HEK293T (cell line): ENCODE measurements at regions not wholly inside any gene's neighbourhood (a gene's known extent, or its start where the extent isn't known, plus 50 kb on each side); places are given as distances from the start of the nearest gene placed in this dataset.

ENCODE experiments used
- CTCF ChIA-PET: fragments of 350-600 bp; formaldehyde crosslinking; extraction: SDS; loops from one replicate; lab custom pipeline; 2021; ENCODE audit warnings: antibody characterized with exemption, inconsistent platforms; lab: Yijun Ruan, JAX
- POLR2A ChIA-PET: fragments of 350-600 bp; formaldehyde crosslinking; extraction: SDS; loops from one replicate; lab custom pipeline; 2020; ENCODE audit warnings: antibody characterized with exemption, inconsistent platforms; lab: Yijun Ruan, JAX
- DNase-seq: peaks from one replicate; pipeline ENCODE4 v3.0.0; 2012; ENCODE audit warnings: mixed read lengths; ENCODE audit errors: extremely low spot score
- ARNT ChIP-seq: fragments of 450-650 bp; IDR thresholded peaks from 2 replicates; pipeline ENCODE4 v1.6.1; 2017; ENCODE audit warnings: mild to moderate bottlenecking
- BHLHE40 ChIP-seq: fragments of 450-650 bp; IDR thresholded peaks from 2 replicates; pipeline ENCODE4 v1.6.1; 2016; ENCODE audit warnings: mild to moderate bottlenecking, moderate library complexity, borderline replicate concordance
- CTBP1 ChIP-seq: fragments of 450-650 bp; IDR thresholded peaks from 2 replicates; pipeline ENCODE4 v1.6.1; 2016; ENCODE audit warnings: borderline replicate concordance
- ELF4 ChIP-seq: fragments of 450-650 bp; IDR thresholded peaks from 2 replicates; pipeline ENCODE4 v1.6.1; 2017; ENCODE audit warnings: antibody characterized with exemption
- FOXA1 ChIP-seq: fragments of 450-650 bp; IDR thresholded peaks from 2 replicates; pipeline ENCODE4 v1.6.1; 2016; ENCODE audit warnings: mild to moderate bottlenecking
- FOXK2 ChIP-seq: fragments of 450-650 bp; IDR thresholded peaks from 2 replicates; pipeline ENCODE4 v1.6.1; 2016; ENCODE audit warnings: mild to moderate bottlenecking
- FOXM1 ChIP-seq: fragments of 450-650 bp; IDR thresholded peaks from 2 replicates; pipeline ENCODE4 v1.6.1; 2017; ENCODE audit warnings: mild to moderate bottlenecking, borderline replicate concordance
- HDGF ChIP-seq: fragments of 450-650 bp; IDR thresholded peaks from 2 replicates; pipeline ENCODE4 v1.6.1; 2017; ENCODE audit warnings: antibody characterized with exemption, borderline replicate concordance
- L3MBTL2 ChIP-seq: fragments of 450-650 bp; conservative IDR thresholded peaks from 2 replicates; pipeline ENCODE4 v1.6.1; 2016; ENCODE audit warnings: mild to moderate bottlenecking
- LEF1 ChIP-seq: fragments of 450-650 bp; IDR thresholded peaks from 2 replicates; pipeline ENCODE4 v1.6.1; 2017; ENCODE audit warnings: mild to moderate bottlenecking, borderline replicate concordance
- NFRKB ChIP-seq: fragments of 450-650 bp; IDR thresholded peaks from 2 replicates; pipeline ENCODE4 v1.6.1; 2016; ENCODE audit warnings: mild to moderate bottlenecking, moderate library complexity
- SP1 ChIP-seq: fragments of 450-650 bp; IDR thresholded peaks from 2 replicates; pipeline ENCODE4 v1.6.1; 2017
- SUZ12 ChIP-seq: fragments of 450-650 bp; IDR thresholded peaks from 2 replicates; pipeline ENCODE4 v1.6.1; 2016; ENCODE audit warnings: mild to moderate bottlenecking
- TARDBP ChIP-seq: fragments of 450-650 bp; IDR thresholded peaks from 2 replicates; pipeline ENCODE4 v1.6.1; 2016
- ZNF384 ChIP-seq: fragments of 450-650 bp; IDR thresholded peaks from 2 replicates; pipeline ENCODE4 v1.6.1; 2016
- TF ChIP-seq, protein P1 (sequence below): fragments of 450-650 bp; IDR thresholded peaks from 2 replicates; pipeline ENCODE4 v1.6.1; 2016

DNA sequence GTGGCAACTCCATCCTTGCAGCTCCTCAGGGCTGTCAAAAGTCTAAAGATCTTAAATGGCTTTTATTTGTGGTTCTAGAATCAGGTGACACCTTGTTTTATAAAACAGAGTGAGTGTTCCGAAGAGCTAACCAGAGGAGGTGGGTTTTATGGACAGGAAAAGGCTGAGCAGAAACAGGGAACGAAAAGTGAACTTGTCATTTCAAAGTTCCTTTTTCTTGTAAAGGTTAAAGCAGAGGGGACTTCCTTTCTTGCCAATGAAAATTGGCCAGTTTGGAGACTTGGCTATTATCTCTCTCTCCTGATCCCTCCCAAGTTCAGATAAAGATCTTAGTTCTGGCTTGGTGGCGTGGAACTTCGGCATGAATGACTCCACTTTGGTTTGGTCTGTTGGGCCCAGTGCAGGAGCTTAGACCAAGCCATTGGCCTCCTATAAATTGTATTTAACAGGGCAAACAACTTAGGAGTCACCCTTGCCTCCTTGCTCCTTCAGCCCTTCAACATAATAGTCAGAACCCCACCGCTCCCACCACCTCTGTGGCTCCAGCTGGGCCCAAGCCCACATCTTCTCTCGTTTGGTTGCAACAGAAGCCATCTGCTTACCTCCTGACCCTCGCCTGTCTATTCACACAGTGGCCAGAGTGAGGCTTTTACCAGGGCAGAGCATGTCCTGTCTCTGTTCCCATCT is 102.4 kb upstream of the THY1 start:
- ChIA-PET POLR2A (no interaction called here), CTCF (interaction anchor here (1.2 kb wide), 1 partner anchor 8 kb away, joined by 3 read pairs; no protein-coding TSS in a partner anchor)
- no peak for DNase-seq
- TF ChIP-seq SUZ12 (no peak), TARDBP (no peak), ELF4 (no peak), FOXA1 (no peak), CTBP1 (no peak), BHLHE40 (no peak), ARNT (no peak), ZNF384 (no peak), L3MBTL2 (no peak), SP1 (no peak), FOXM1 (no peak), HDGF (no peak), FOXK2 (no peak), NFRKB (no peak), LEF1 (no peak)
- TF ChIP-seq, protein P1, sequence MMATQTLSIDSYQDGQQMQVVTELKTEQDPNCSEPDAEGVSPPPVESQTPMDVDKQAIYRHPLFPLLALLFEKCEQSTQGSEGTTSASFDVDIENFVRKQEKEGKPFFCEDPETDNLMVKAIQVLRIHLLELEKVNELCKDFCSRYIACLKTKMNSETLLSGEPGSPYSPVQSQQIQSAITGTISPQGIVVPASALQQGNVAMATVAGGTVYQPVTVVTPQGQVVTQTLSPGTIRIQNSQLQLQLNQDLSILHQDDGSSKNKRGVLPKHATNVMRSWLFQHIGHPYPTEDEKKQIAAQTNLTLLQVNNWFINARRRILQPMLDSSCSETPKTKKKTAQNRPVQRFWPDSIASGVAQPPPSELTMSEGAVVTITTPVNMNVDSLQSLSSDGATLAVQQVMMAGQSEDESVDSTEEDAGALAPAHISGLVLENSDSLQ = no peak

DNA sequence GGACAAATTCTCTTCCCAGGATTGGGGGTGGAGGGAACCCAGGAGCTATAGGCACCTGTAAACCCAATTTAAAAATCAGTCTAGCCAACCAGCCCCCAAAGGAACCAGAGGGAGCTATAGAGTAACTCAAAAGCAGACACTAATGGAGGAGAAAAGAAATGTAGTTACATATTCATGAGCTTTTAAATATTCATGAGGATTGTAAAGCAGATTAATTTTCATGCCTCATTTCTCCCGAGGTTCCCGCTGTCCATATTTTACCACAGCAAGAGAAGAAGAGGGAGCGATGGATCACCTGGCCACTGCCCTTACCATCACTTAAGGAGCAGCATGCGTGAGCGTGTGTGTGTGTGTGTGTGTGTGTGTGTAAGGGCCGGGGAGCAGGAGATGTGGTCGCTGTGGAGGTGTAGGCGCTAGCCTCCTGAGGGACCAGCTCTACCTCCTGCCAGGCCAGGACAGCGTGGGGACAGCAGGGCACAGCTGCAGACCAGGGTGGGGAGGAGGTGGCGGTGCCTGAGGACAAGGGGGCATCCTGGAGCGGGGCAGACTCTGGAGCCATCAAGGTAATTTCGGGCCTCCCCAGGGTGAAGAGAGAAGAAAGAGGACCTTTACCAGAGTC is 100.7 kb upstream of the THY1 start:
- ChIA-PET CTCF (interaction anchor here (1.7 kb wide), 1 partner anchor 11 kb away, joined by 5 read pairs; no protein-coding TSS in a partner anchor), POLR2A (no interaction called here)
- TF ChIP-seq L3MBTL2 (no peak), LEF1 (no peak), ELF4 (no peak), SUZ12 (no peak), HDGF (no peak), CTBP1 (no peak), FOXK2 (no peak)
- DNase-seq = no peak

DNA sequence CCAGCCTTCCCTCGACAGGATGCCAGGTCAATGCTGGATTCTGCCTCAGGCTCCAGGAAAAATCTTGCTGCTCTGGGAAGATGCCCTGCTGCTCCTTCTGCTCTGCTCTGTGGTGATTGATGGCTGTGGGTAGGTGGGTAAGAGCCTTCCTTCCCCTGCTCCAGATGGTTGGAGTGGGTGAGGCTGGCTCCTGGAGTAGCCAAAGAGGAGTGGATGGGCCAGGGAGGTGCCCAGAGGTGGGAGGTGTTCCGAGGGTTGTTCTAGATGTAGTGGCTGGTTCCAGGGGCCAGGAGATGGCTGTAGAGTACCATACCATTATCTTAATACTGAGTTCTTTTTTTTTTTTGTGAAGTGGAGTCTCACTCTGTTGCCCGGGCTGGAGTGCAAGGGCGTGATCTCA is 99.6 kb upstream of the THY1 start:
- TF ChIP-seq SUZ12 (no peak), L3MBTL2 (no peak), BHLHE40 (no peak), HDGF (no peak), FOXM1 (no peak), SP1 (no peak), TARDBP (no peak), ZNF384 (no peak), FOXA1 (no peak), LEF1 (no peak)
- TF ChIP-seq, protein P1 = no peak
- ChIA-PET CTCF (interaction anchor here (1.7 kb wide), 1 partner anchor 12 kb away, joined by 5 read pairs; no protein-coding TSS in a partner anchor), POLR2A (no interaction called here)
- DNase-seq = no peak

DNA sequence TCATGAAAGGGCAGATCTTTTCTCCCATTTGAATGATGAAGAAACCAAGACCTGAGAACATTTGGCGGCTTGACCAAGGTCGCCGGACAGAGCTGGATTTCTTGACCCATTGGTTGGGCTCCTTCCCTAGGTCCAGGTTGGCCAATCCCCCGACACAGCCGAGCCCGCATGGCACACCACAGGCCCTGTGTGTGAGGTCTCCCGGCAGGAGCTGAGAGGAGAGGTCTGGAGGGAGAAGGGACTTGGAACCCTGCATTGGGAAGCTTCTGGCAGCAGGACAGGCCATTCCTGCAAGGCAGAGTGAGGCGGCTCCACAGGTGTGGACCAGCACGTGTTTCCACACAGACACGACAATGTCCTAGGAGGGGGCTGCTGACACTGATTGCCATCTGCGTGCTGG is 98.6 kb upstream of the THY1 start:
- TF ChIP-seq SP1 (no peak), SUZ12 (no peak), CTBP1 (no peak), HDGF (no peak), FOXA1 (no peak), ELF4 (no peak), FOXK2 (no peak), ZNF384 (no peak), BHLHE40 (no peak), L3MBTL2 (no peak), FOXM1 (no peak), ARNT (no peak), NFRKB (no peak), TARDBP (no peak), LEF1 (no peak)
- TF ChIP-seq, protein P1 = no peak
- ChIA-PET POLR2A (no interaction called here), CTCF (no interaction called here)
- DNase-seq = no peak

DNA sequence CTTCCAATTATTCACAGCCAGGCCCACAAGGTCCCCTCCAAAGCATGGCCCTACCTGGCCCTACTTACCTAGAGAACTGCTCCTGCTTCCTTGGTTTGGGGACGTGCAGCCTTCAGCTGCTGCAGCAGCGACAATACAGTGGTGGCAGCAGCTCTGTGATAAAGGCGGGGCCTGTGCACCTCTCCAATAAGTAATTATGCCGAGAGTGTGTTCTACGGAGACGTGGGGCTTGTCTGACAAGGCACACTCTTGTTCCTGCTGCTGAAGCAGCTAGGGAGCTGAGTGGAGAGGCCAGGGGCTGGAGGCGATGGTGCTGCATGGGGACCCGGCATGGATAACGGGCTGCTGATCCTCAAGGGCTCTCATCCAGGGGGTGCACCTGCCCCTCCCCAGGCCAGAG is 98.0 kb upstream of the THY1 start:
- POLR2A ChIA-PET = no interaction called here
- CTCF ChIA-PET = no interaction called here
- TF ChIP-seq CTBP1 (no peak), TARDBP (no peak), NFRKB (no peak), FOXM1 (no peak), ARNT (no peak)
- no peak for DNase-seq

DNA sequence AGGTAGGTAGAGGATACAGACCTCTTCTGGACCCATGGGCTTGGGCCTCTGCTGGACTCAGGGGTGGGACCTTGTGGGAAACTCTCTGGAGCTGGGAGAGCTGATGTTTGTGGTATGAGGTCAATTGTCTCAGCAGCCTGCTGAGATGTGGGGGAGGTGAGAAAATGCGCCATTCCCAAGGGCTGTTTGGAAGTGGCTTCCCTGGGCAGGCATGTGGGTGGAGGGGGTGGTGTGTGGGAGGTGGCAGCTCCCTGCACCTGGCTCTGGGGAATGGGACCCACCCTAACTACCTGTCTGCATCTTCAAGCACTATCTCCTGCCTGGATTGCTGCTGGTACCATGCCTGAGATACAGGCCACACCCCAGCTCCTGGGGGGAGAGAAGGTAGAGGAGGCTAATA is 97.4 kb upstream of the THY1 start:
- CTCF ChIA-PET = no interaction called here
- DNase-seq = no peak

More for the DNA sequence above, 97.4 kb upstream of the THY1 start:
- POLR2A ChIA-PET = no interaction called here
- TF ChIP-seq SP1 (no peak), ELF4 (no peak), FOXA1 (no peak), HDGF (no peak), TARDBP (no peak)
